ENCODE measurements at regions not wholly inside any gene's neighbourhood (a gene's known extent, or its start where the extent isn't known, plus 50 kb on each side); places are given as distances from the start of the nearest gene placed in this dataset.

GRCh38 chr13:60347174-60347573 lies 49.8 kb upstream of the TDRD3 start:
- TF ChIP-seq, protein P1, sequence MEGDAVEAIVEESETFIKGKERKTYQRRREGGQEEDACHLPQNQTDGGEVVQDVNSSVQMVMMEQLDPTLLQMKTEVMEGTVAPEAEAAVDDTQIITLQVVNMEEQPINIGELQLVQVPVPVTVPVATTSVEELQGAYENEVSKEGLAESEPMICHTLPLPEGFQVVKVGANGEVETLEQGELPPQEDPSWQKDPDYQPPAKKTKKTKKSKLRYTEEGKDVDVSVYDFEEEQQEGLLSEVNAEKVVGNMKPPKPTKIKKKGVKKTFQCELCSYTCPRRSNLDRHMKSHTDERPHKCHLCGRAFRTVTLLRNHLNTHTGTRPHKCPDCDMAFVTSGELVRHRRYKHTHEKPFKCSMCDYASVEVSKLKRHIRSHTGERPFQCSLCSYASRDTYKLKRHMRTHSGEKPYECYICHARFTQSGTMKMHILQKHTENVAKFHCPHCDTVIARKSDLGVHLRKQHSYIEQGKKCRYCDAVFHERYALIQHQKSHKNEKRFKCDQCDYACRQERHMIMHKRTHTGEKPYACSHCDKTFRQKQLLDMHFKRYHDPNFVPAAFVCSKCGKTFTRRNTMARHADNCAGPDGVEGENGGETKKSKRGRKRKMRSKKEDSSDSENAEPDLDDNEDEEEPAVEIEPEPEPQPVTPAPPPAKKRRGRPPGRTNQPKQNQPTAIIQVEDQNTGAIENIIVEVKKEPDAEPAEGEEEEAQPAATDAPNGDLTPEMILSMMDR (IDR thresholded peaks at IDR 0.05): no peak
- TF ChIP-seq POLR2A (IDR thresholded peaks at IDR 0.05) (no peak), EP300 (IDR thresholded peaks at IDR 0.05) (no peak)
